ENCODE measurements at regions not wholly inside any gene's neighbourhood (a gene's known extent, or its start where the extent isn't known, plus 50 kb on each side); places are given as distances from the start of the nearest gene placed in this dataset.

- TF ChIP-seq USF2 (IDR thresholded peaks at IDR 0.05; ENCODE audit: low read length), result no peak
- no peak for TF ChIP-seq ATF3 (IDR thresholded peaks at IDR 0.05; ENCODE audit: insufficient read depth, low read depth, low read length)
- TF ChIP-seq HDAC6 (IDR thresholded peaks at IDR 0.05; ENCODE audit: low read depth, low read length), result no peak
- no peak for TF ChIP-seq TEAD4 (IDR thresholded peaks at IDR 0.05; ENCODE audit: low read depth, low read length)
These were observed 364.2 kb upstream of the GALNTL6 start (continued) for GRCh38 chr4:171448919-171449481.
